ENCODE measurements at regions not wholly inside any gene's neighbourhood (a gene's known extent, or its start where the extent isn't known, plus 50 kb on each side); places are given as distances from the start of the nearest gene placed in this dataset.

- DNase-seq: no peak
Measured at GRCh38 chr10:78936412-78937342, 132.1 kb upstream of the ZMIZ1 start.

- DNase-seq: no peak
Measured at GRCh38 chr10:78937393-78937792, 131.4 kb upstream of the ZMIZ1 start.

GRCh38 chr10:78937800-78938694 lies 130.7 kb upstream of the ZMIZ1 start:
- DNase-seq: no peak

- DNase-seq: no peak
Measured at GRCh38 chr10:78938695-78939672, 129.8 kb upstream of the ZMIZ1 start.

GRCh38 chr10:78942091-78942501 lies 126.7 kb upstream of the ZMIZ1 start:
- no peak for DNase-seq

GRCh38 chr10:78944723-78945312 lies 123.9 kb upstream of the ZMIZ1 start:
- DNase-seq: no peak

- no peak for DNase-seq
Measured at GRCh38 chr10:78945838-78946237, 122.9 kb upstream of the ZMIZ1 start.

- DNase-seq: no peak
Measured at GRCh38 chr10:78947226-78947625, 121.5 kb upstream of the ZMIZ1 start.

- no peak for DNase-seq
Measured at GRCh38 chr10:78947733-78948132, 121.0 kb upstream of the ZMIZ1 start.

GRCh38 chr10:78948621-78949030 lies 120.1 kb upstream of the ZMIZ1 start:
- no peak for DNase-seq

- DNase-seq: no peak
Measured at GRCh38 chr10:78950656-78951587, 117.8 kb upstream of the ZMIZ1 start.

- DNase-seq: no peak
Measured at GRCh38 chr10:78952030-78952429, 116.7 kb upstream of the ZMIZ1 start.

GRCh38 chr10:78952686-78953085 lies 116.1 kb upstream of the ZMIZ1 start:
- DNase-seq: no peak

- DNase-seq: no peak
Measured at GRCh38 chr10:78953113-78953798, 115.5 kb upstream of the ZMIZ1 start.

GRCh38 chr10:78953799-78954297 lies 114.9 kb upstream of the ZMIZ1 start:
- DNase-seq: no peak

GRCh38 chr10:78954689-78955088 lies 114.1 kb upstream of the ZMIZ1 start:
- no peak for DNase-seq

GRCh38 chr10:78955206-78955605 lies 113.6 kb upstream of the ZMIZ1 start:
- no peak for DNase-seq

GRCh38 chr10:78956391-78956790 lies 112.4 kb upstream of the ZMIZ1 start:
- no peak for DNase-seq

GRCh38 chr10:78957471-78958039 lies 111.2 kb upstream of the ZMIZ1 start:
- no peak for DNase-seq
